Adrenal gland (tissue), 9 donors: ENCODE measurements at regions not wholly inside any gene's neighbourhood (a gene's known extent, or its start where the extent isn't known, plus 50 kb on each side); places are given as distances from the start of the nearest gene placed in this dataset.

ENCODE experiments used
- DNase-seq, 7 donors: peaks; one replicate each; pipeline ENCODE4 v3.0.0-alpha.2; 2019 to 2020
- H3K27ac ChIP-seq, 5 donors: fragments of 200-600 bp; sonication (generic) in 4 of 5; 1 replicate in 3 of 5; 2 replicates in 2 of 5; pipeline versions ENCODE4 v1.5.1 to v1.8.0; 2016 to 2020; ENCODE audit warnings: mild to moderate bottlenecking in 1 of 5
- H3K27me3 ChIP-seq: fragments of 200-600 bp; 2 replicates; pipeline ENCODE4 v1.8.0; 2021
- H3K36me3 ChIP-seq, 2 donors: fragments of 200-600 bp; replicated peaks in 1 of 2; 1 replicate in 1 of 2; 2 replicates in 1 of 2; pipeline versions ENCODE4 v1.5.1 to v1.8.0; 2018 to 2022
- H3K4me1 ChIP-seq, 2 donors: fragments of 200-600 bp; replicated peaks in 1 of 2; 1 replicate in 1 of 2; 2 replicates in 1 of 2; pipeline versions ENCODE4 v1.5.1 to v1.8.0; 2018 to 2021
- H3K4me3 ChIP-seq, 4 donors: fragments of 200-600 bp; sonication (generic) in 3 of 4; one replicate each; pipeline ENCODE4 v1.5.1; 2016 to 2018
- H3K9me3 ChIP-seq, 3 donors: fragments of 200-600 bp; sonication (generic) in 1 of 3; replicated peaks in 1 of 3; 1 replicate in 2 of 3; 2 replicates in 1 of 3; pipeline versions ENCODE4 v1.5.1 to v1.8.0; 2016 to 2021
- CTCF ChIP-seq, 6 experiments: fragments of 450-650 bp in 4 of 6; fragments of 200-600 bp in 2 of 6; sonication (generic) in 1 of 6; IDR thresholded peaks; 1 replicate in 5 of 6; 2 replicates in 1 of 6; pipeline versions ENCODE4 v1.5.1 to v1.8.0; 2016 to 2021; ENCODE audit warnings: antibody characterized with exemption in 6 of 6, mild to moderate bottlenecking in 2 of 6, moderate library complexity in 1 of 6
- POLR2A ChIP-seq, 2 donors: fragments of 450-650 bp; IDR thresholded peaks; one replicate each; pipeline ENCODE4 v1.6.1; 2017; ENCODE audit warnings: antibody characterized with exemption in 2 of 2, mild to moderate bottlenecking in 2 of 2, moderate library complexity in 1 of 2
- WGBS, 4 donors: extraction: QIAGEN DNeasy Blood & Tissue Kit in 2 of 4; methylation state at CpG; one replicate each; pipeline versions ENCODE4 v1.1.5 to v1.1.7; 2013 to 2017; 5-methylcytosine and 5-hydroxymethylcytosine counted together
- intact Hi-C, 2 donors: fragments of 100-400 bp; cut with DNase I; formaldehyde crosslinking; loops; one replicate each; pipeline versions ENCODE4 v1.14.1 to v1.15.0; 2022 to 2023
- donor health status: healthy with polysubstance abuse.
- donor health status: Bipolar disorder and iron deficiency.
- donor health status: DM: yes; HTN: yes; CAD: no.
- donor health status: DM: no; HTN: no; CAD: no.
- donor health status: DM: no; HTN: no; CAD: no.

DNA sequence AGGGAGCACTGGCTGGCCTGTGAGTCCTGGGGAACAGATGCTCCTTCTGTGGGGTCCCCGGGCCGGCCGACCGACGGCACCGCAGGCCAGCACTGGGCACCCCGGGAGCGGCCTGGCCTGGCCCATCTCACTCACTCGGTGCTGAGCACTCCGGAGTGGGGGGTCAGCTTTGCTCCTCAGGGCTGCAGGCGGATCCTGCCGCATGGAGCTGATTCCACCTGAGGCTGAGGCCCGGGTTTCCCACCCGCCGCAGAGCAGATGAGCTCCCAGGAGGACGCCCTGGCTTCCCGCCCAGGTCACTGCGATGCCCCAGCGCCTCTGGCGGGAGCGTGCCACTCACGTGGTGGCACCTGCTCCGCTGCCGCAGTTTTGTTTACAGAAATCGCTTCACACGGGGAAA is 418.6 kb downstream of the GALR1 start:
- no peak overlapping the region for H3K4me3 ChIP-seq
- no peaks in the 10 kb centered on the region for H3K9me3 ChIP-seq
- intact Hi-C loops, result no loop called here
- no peaks in the 10 kb centered on the region for H3K36me3 ChIP-seq
- H3K27me3 ChIP-seq, result no peaks in the 10 kb centered on the region
- no peak for DNase-seq
- H3K27ac ChIP-seq, result no peak overlapping the region
- no peaks in the 10 kb centered on the region for H3K4me1 ChIP-seq
- 86 to 92% (median 89%) methylated on average over 17 to 26 of the region's 26 CpGs for WGBS, 4 donors
- TF ChIP-seq POLR2A (IDR thresholded peaks at IDR 0.05) (no peak), CTCF (IDR thresholded peaks at IDR 0.05) (no peak)

DNA sequence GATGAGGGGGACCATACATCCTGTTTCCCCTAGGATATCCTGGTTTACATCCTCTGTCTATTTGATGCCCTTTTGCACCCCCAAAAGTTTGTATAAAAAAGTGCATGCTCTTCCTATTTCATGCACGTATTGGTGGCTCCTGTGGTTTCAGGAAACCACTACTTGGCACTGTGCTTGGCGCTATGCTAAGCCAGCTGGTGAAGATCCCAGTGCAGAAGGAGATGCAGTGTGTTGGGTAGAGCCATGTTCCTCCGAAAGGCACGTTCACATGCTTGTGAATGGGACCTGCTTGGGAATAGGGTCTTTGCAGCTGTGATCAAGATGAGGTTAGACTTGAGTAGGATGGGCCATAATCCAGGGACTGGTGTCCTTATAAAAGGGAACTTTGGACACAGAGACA is 419.7 kb downstream of the GALR1 start:
- no peak for TF ChIP-seq CTCF (IDR thresholded peaks at IDR 0.05)
- no peak for TF ChIP-seq POLR2A (IDR thresholded peaks at IDR 0.05)
- no peak overlapping the region for H3K27ac ChIP-seq
- no peak for DNase-seq
- no peaks in the 10 kb centered on the region for H3K36me3 ChIP-seq
- 59 to 73% (median 67%) methylated on average over 1 to 4 of the region's 4 CpGs for WGBS, 4 donors
- H3K4me1 ChIP-seq, result no peaks in the 10 kb centered on the region
- no peak overlapping the region for H3K4me3 ChIP-seq
- H3K27me3 ChIP-seq, result no peaks in the 10 kb centered on the region
- intact Hi-C loops, result no loop called here
- no peaks in the 10 kb centered on the region for H3K9me3 ChIP-seq

GRCh38 chr18:77671456-77672167 is 422.0 kb downstream of the GALR1 start:
- no peak for DNase-seq
- Histone ChIP-seq H3K4me1 (no peaks in the 10 kb centered on the region), H3K4me3 (no peak overlapping the region), H3K9me3 (no peaks in the 10 kb centered on the region), H3K27me3 (no peaks in the 10 kb centered on the region), H3K36me3 (no peaks in the 10 kb centered on the region), H3K27ac (no peak overlapping the region)
- TF ChIP-seq POLR2A (IDR thresholded peaks at IDR 0.05) (no peak), CTCF (IDR thresholded peaks at IDR 0.05) (no peak)
- 20 to 29% (median 27%) methylated on average over 23 of the region's 23 CpGs for WGBS, 4 donors
- intact Hi-C loops, result no loop called here

DNA sequence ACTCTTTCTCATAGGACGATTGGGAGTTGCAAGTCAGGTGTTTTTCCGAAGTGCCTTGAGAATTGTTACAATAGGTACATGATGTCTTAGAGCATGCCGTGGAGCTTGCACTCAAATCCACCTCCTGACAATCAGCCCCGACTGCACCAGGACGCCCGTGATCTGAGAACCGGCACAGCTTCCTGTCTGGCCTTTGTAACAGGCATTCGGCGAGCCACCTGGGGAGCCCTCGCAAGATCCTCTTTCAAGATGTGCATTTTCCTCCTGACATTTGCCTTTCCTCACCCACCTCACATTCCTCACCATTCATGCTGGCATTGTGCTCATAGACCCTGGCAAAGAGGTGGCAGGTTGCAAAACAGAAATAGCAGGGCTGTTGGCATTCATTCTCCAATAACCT is 427.3 kb downstream of the GALR1 start:
- DNase-seq, result no peak
- Histone ChIP-seq H3K4me1 (no peaks in the 10 kb centered on the region), H3K36me3 (no peaks in the 10 kb centered on the region), H3K4me3 (no peak overlapping the region), H3K27ac (no peak overlapping the region), H3K9me3 (no peaks in the 10 kb centered on the region), H3K27me3 (no peaks in the 10 kb centered on the region)
- intact Hi-C loops, result no loop called here
- WGBS, 4 donors, result 22 to 31% (median 26%) methylated on average over 10 of the region's 10 CpGs
- TF ChIP-seq CTCF (IDR thresholded peaks at IDR 0.05), result no peak
- no peak for TF ChIP-seq POLR2A (IDR thresholded peaks at IDR 0.05)
